ENCODE measurements at regions not wholly inside any gene's neighbourhood (a gene's known extent, or its start where the extent isn't known, plus 50 kb on each side); places are given as distances from the start of the nearest gene placed in this dataset.
A peak's percentile ranks its signal among the peaks of the same experiment; 100 is the strongest.

DNA sequence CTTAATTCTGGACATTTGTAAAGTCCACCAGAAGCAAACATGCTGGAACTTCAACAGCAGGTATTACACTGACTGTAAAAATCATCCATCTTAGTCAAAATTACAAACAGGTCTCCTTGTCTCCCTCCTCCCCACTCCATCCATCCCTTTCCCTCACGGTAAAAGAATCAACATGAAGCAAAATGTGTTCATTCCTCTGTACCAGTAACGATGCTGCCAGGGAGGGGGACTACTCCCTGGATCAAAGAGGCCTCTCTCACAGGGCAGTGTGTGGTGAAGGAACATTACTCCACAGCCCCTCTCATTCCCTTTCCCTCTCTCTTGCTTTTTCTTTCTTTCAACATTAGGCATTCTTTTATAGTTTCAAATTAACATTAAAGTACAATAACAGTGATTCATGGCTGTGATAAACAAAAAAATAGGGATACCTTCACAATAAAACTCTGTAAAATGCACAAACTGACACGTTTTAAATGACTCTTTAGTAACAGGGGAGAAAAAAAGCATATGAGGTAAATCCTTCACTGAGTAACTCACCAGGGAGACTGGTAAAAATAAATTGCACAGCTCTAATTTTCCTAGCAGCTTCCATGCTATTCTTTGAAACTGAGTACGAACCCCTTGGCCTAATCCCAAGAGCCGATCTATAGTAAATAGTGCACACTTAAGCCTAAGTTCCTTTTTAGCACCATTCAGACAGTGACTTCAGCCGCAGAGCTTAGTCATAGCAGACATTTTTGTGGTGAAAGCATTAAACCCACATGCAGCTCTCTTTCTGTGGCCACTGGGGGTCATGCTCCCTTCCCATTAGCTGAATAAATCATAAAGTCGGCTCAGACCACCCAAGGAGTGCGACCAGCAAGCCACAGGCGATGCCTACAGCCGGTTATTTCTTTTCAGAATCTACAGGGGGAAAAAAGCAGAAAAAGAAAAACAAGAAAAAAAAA, 215.6 kb upstream of the GYPA start:
- no peak overlapping the region for H3K9ac ChIP-seq
- H3K36me3 ChIP-seq: no peaks in the 10 kb centered on the region
- H3K27me3 ChIP-seq: peaks cover 0 to 32% (median 0%) of the 10 kb centered on the region in 11 experiments; a peak in 4 of 22 replicates
- peak overlapping the region; percentile 51 to 83 (median 67) for H3K4me2 ChIP-seq
- H3K27ac ChIP-seq: peak overlapping the region in 1 of 11 experiments; percentile 4; a peak in 2 of 22 replicates
- H3K4me1 ChIP-seq: peaks cover 27 to 35% (median 30%) of the 10 kb centered on the region in 10 experiments
- no peak overlapping the region for H3K4me3 ChIP-seq
- H4K20me1 ChIP-seq: no peaks in the 10 kb centered on the region
- no peak for TF ChIP-seq Cebpa-rat (IDR thresholded peaks at IDR 0.05)
- no peaks in the 10 kb centered on the region for H3K9me3 ChIP-seq (replicated peaks in 1 of 11)

DNA sequence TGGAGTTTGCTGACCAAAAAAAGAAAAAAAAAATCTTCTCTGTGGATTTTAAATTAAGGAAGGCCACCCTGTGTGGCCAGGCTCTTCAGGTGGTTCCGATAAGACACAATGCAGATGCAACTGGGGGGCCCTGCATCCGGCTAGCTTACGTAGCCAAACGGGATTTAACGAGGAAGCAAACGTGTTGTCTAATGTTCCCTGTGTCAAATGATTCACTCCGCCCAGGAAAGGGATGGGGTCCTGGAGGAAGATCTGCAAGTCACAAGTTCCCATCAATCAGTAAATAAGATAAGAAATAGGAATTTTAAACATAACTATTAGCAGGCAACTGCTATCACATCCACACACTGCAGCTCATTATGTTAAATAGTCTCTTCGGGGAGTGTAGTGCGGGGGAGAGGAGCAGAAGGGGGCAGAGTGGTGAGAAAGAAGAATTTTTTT, 216.4 kb upstream of the GYPA start:
- H3K4me1 ChIP-seq: peaks cover 27 to 35% (median 30%) of the 10 kb centered on the region in 10 experiments
- no peaks in the 10 kb centered on the region for H3K9me3 ChIP-seq (replicated peaks in 1 of 11)
- no peak overlapping the region for H3K9ac ChIP-seq
- H3K4me3 ChIP-seq: no peak overlapping the region
- H3K36me3 ChIP-seq: no peaks in the 10 kb centered on the region
- peak overlapping the region; percentile 48 to 83 (median 67) for H3K4me2 ChIP-seq
- H3K27me3 ChIP-seq: peaks cover 0 to 32% (median 0%) of the 10 kb centered on the region in 11 experiments; a peak in 4 of 22 replicates
- H4K20me1 ChIP-seq: no peaks in the 10 kb centered on the region
- no peak overlapping the region for H3K27ac ChIP-seq
- TF ChIP-seq Cebpa-rat (IDR thresholded peaks at IDR 0.05): no peak

- H3K4me2 ChIP-seq: peak overlapping the region; percentile 48 to 83 (median 67); a peak in 21 of 22 replicates
- no peak overlapping the region for H3K9ac ChIP-seq
- peaks cover 27 to 35% (median 30%) of the 10 kb centered on the region in 10 experiments for H3K4me1 ChIP-seq
- no peak overlapping the region for H3K4me3 ChIP-seq
- no peaks in the 10 kb centered on the region for H4K20me1 ChIP-seq
- no peak for TF ChIP-seq Cebpa-rat (IDR thresholded peaks at IDR 0.05)
- peak overlapping the region in 2 of 11 experiments; percentile 12 to 20; a peak in 2 of 22 replicates for H3K27ac ChIP-seq
- no peaks in the 10 kb centered on the region for H3K36me3 ChIP-seq
- peaks cover 0 to 32% (median 0%) of the 10 kb centered on the region in 11 experiments; a peak in 4 of 22 replicates for H3K27me3 ChIP-seq
- no peaks in the 10 kb centered on the region for H3K9me3 ChIP-seq (replicated peaks in 1 of 11)
Measured at GRCh38 chr4:144357975-144358374, 217.5 kb upstream of the GYPA start.

GRCh38 chr4:144360146-144360793, 219.8 kb upstream of the GYPA start:
- Histone ChIP-seq H3K4me1 (peaks cover 27 to 34% (median 30%) of the 10 kb centered on the region in 10 experiments), H3K36me3 (no peaks in the 10 kb centered on the region), H3K9me3 (replicated peaks in 1 of 11) (no peaks in the 10 kb centered on the region), H3K27me3 (peaks cover 0 to 22% (median 0%) of the 10 kb centered on the region in 11 experiments; a peak in 2 of 22 replicates), H3K27ac (no peak overlapping the region), H3K4me3 (no peak overlapping the region), H3K4me2 (no peak overlapping the region), H3K9ac (no peak overlapping the region), H4K20me1 (no peaks in the 10 kb centered on the region)
- TF ChIP-seq Cebpa-rat (IDR thresholded peaks at IDR 0.05): no peak

- H3K4me1 ChIP-seq: peaks cover 10 to 14% (median 12%) of the 10 kb centered on the region in 10 experiments
- no peak overlapping the region for H3K9ac ChIP-seq
- H3K36me3 ChIP-seq: no peaks in the 10 kb centered on the region
- no peaks in the 10 kb centered on the region for H4K20me1 ChIP-seq
- no peak overlapping the region for H3K4me3 ChIP-seq
- H3K27ac ChIP-seq: no peak overlapping the region
- no peak for TF ChIP-seq Cebpa-rat (IDR thresholded peaks at IDR 0.05)
- H3K27me3 ChIP-seq: peaks cover 0 to 13% (median 0%) of the 10 kb centered on the region in 11 experiments; a peak in 2 of 22 replicates
- no peak overlapping the region for H3K4me2 ChIP-seq
- H3K9me3 ChIP-seq (replicated peaks in 1 of 11): no peaks in the 10 kb centered on the region
Measured at GRCh38 chr4:144362366-144362765, 221.8 kb upstream of the GYPA start.

GRCh38 chr4:144363890-144364289, 223.4 kb upstream of the GYPA start:
- Histone ChIP-seq H3K4me2 (no peak overlapping the region), H3K9ac (no peak overlapping the region), H4K20me1 (no peaks in the 10 kb centered on the region), H3K36me3 (no peaks in the 10 kb centered on the region), H3K9me3 (replicated peaks in 1 of 11) (no peaks in the 10 kb centered on the region), H3K4me1 (no peaks in the 10 kb centered on the region), H3K4me3 (no peak overlapping the region), H3K27ac (no peak overlapping the region), H3K27me3 (0 out of 22 replicates have a peak, but pooled peaks cover 0 to under 1% (median 0%) of the 10 kb centered on the region in 11 experiments)
- no peak for TF ChIP-seq Cebpa-rat (IDR thresholded peaks at IDR 0.05)

DNA sequence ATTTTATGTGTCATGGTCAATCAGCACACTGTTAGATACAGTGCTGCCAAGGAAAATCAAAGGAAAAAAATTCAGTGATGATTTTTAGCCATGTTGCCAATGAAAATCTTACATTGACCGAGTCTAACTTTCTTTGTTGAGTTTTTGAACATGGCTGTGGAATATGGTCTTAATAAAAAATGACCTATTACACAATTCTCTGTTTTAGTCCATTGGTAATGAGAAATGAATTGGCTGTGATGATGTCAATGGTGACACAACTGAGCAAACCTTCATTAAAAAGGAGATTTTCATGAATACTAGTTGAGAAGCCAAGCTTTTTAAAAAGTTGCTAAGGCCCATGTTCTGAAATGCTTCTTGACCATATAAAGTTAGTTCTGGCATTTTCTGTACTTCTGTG, 225.9 kb upstream of the GYPA start:
- no peaks in the 10 kb centered on the region for H4K20me1 ChIP-seq
- no peaks in the 10 kb centered on the region for H3K9me3 ChIP-seq (replicated peaks in 1 of 11)
- H3K4me1 ChIP-seq: no peaks in the 10 kb centered on the region
- H3K4me3 ChIP-seq: no peak overlapping the region
- no peak overlapping the region for H3K4me2 ChIP-seq
- H3K9ac ChIP-seq: no peak overlapping the region
- no peaks in the 10 kb centered on the region for H3K36me3 ChIP-seq
- no peaks in the 10 kb centered on the region for H3K27me3 ChIP-seq
- no peak for TF ChIP-seq Cebpa-rat (IDR thresholded peaks at IDR 0.05)
- no peak overlapping the region for H3K27ac ChIP-seq

- Histone ChIP-seq H3K27me3 (no peaks in the 10 kb centered on the region), H3K9ac (no peak overlapping the region), H3K9me3 (replicated peaks in 1 of 11) (no peaks in the 10 kb centered on the region), H3K4me2 (no peak overlapping the region; a peak in 2 of 22 replicates), H3K4me3 (no peak overlapping the region), H4K20me1 (no peaks in the 10 kb centered on the region), H3K4me1 (peaks cover 0 to 8% (median 0%) of the 10 kb centered on the region in 10 experiments; a peak in 2 of 20 replicates), H3K27ac (no peak overlapping the region), H3K36me3 (no peaks in the 10 kb centered on the region)
- TF ChIP-seq Cebpa-rat (IDR thresholded peaks at IDR 0.05): no peak
Measured at GRCh38 chr4:144371485-144371884, 231.0 kb upstream of the GYPA start.

DNA sequence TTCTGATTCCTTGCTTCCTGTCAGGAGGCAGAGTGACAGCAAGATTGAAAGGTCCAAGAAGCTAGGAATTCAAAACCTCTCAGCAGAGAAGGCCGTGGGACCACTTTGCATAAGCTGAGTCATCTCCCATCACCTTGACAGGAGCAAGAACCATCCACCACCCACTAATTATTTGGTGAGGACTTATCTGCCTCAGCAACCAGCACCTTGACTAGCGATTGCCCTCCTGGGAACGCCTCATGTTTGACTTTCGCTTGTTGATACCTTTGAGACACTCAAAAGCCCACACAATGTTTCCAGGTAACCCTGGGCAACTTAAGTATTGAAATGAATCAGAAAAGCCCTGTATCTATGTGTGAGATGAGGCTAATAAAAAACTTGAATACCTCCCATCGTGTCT, 233.5 kb upstream of the GYPA start:
- Histone ChIP-seq H3K4me3 (no peak overlapping the region), H3K27ac (no peak overlapping the region), H3K36me3 (no peaks in the 10 kb centered on the region), H4K20me1 (no peaks in the 10 kb centered on the region), H3K4me2 (no peak overlapping the region), H3K27me3 (no peaks in the 10 kb centered on the region), H3K9ac (no peak overlapping the region), H3K4me1 (peaks cover 0 to 8% (median 0%) of the 10 kb centered on the region in 10 experiments; a peak in 2 of 20 replicates), H3K9me3 (replicated peaks in 1 of 11) (no peaks in the 10 kb centered on the region)
- no peak for TF ChIP-seq Cebpa-rat (IDR thresholded peaks at IDR 0.05)
